ENCODE measurements at regions not wholly inside any gene's neighbourhood (a gene's known extent, or its start where the extent isn't known, plus 50 kb on each side); places are given as distances from the start of the nearest gene placed in this dataset.

- no peak overlapping the region for H3K27ac ChIP-seq (replicated peaks)
- no peaks in the 10 kb centered on the region for H3K27me3 ChIP-seq (ENCODE audit: insufficient read depth, poor library complexity, severe bottlenecking)
- TF ChIP-seq CTCF (IDR thresholded peaks at IDR 0.05; ENCODE audit: insufficient read depth, low read length), result no peak
- no peak for TF ChIP-seq REST (IDR thresholded peaks at IDR 0.05; ENCODE audit: insufficient replicate concordance, low read depth)
- no peak for TF ChIP-seq POLR2AphosphoS5 (IDR thresholded peaks at IDR 0.05; ENCODE audit: low read depth)
- no peak for TF ChIP-seq SPI1 (IDR thresholded peaks at IDR 0.05; ENCODE audit: borderline replicate concordance, low read depth)
- no peak for DNase-seq (ENCODE audit: low read depth in 1 of 2, low spot score in 1 of 2)
- H3K4me3 ChIP-seq (replicated peaks; ENCODE audit: insufficient read depth, low read length), result no peak overlapping the region
These were observed 592.2 kb upstream of the SYT4 start for GRCh38 chr18:43869451-43870008.

- DNase-seq (ENCODE audit: low read depth in 1 of 2, low spot score in 1 of 2), result no peak
- no peaks in the 10 kb centered on the region for H3K27me3 ChIP-seq (ENCODE audit: insufficient read depth, poor library complexity, severe bottlenecking)
- TF ChIP-seq POLR2AphosphoS5 (IDR thresholded peaks at IDR 0.05; ENCODE audit: low read depth) (no peak), GABPA (IDR thresholded peaks at IDR 0.05; ENCODE audit: low read depth) (no peak), REST (IDR thresholded peaks at IDR 0.05; ENCODE audit: insufficient replicate concordance, low read depth) (no peak), CTCF (IDR thresholded peaks at IDR 0.05; ENCODE audit: insufficient read depth, low read length) (no peak), SPI1 (IDR thresholded peaks at IDR 0.05; ENCODE audit: borderline replicate concordance, low read depth) (no peak)
- H3K27ac ChIP-seq (replicated peaks), result no peak overlapping the region
- no peak overlapping the region for H3K4me3 ChIP-seq (replicated peaks; ENCODE audit: insufficient read depth, low read length)
These were observed 593.3 kb upstream of the SYT4 start for GRCh38 chr18:43870626-43871025.

- H3K27ac ChIP-seq (replicated peaks), result no peak overlapping the region
- H3K4me3 ChIP-seq (replicated peaks; ENCODE audit: insufficient read depth, low read length), result no peak overlapping the region
- no peaks in the 10 kb centered on the region for H3K27me3 ChIP-seq (ENCODE audit: insufficient read depth, poor library complexity, severe bottlenecking)
- no peak for DNase-seq (ENCODE audit: low read depth in 1 of 2, low spot score in 1 of 2)
- TF ChIP-seq POLR2AphosphoS5 (IDR thresholded peaks at IDR 0.05; ENCODE audit: low read depth), result no peak
- TF ChIP-seq REST (IDR thresholded peaks at IDR 0.05; ENCODE audit: insufficient replicate concordance, low read depth), result no peak
- TF ChIP-seq GABPA (IDR thresholded peaks at IDR 0.05; ENCODE audit: low read depth), result no peak
- no peak for TF ChIP-seq SPI1 (IDR thresholded peaks at IDR 0.05; ENCODE audit: borderline replicate concordance, low read depth)
- TF ChIP-seq CTCF (IDR thresholded peaks at IDR 0.05; ENCODE audit: insufficient read depth, low read length), result no peak
These were observed 598.2 kb upstream of the SYT4 start for GRCh38 chr18:43875511-43875910.

Data from HL-60 (cell line).